ENCODE measurements at regions not wholly inside any gene's neighbourhood (a gene's known extent, or its start where the extent isn't known, plus 50 kb on each side); places are given as distances from the start of the nearest gene placed in this dataset.

GRCh38 chrX:2594491-2594890, 93.7 kb upstream of the DHRSX start:
- TF ChIP-seq, protein P1, sequence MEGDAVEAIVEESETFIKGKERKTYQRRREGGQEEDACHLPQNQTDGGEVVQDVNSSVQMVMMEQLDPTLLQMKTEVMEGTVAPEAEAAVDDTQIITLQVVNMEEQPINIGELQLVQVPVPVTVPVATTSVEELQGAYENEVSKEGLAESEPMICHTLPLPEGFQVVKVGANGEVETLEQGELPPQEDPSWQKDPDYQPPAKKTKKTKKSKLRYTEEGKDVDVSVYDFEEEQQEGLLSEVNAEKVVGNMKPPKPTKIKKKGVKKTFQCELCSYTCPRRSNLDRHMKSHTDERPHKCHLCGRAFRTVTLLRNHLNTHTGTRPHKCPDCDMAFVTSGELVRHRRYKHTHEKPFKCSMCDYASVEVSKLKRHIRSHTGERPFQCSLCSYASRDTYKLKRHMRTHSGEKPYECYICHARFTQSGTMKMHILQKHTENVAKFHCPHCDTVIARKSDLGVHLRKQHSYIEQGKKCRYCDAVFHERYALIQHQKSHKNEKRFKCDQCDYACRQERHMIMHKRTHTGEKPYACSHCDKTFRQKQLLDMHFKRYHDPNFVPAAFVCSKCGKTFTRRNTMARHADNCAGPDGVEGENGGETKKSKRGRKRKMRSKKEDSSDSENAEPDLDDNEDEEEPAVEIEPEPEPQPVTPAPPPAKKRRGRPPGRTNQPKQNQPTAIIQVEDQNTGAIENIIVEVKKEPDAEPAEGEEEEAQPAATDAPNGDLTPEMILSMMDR (IDR thresholded peaks at IDR 0.05), result no peak
- TF ChIP-seq EP300 (IDR thresholded peaks at IDR 0.05) (no peak), POLR2A (IDR thresholded peaks at IDR 0.05) (no peak)

Measured in sigmoid colon (tissue), 4 donors.